Stimulated activated CD8-positive, alpha-beta memory T cell treated with anti-CD3 and anti-CD28 coated beads, Interleukin-15, amount 100 ng/mL, for 48 hours (primary cell): ENCODE measurements at regions not wholly inside any gene's neighbourhood (a gene's known extent, or its start where the extent isn't known, plus 50 kb on each side); places are given as distances from the start of the nearest gene placed in this dataset.
"Not testable (repeated sequence)": the region's sequence is repeated elsewhere in the genome, so short reads cannot be mapped to it uniquely, and the experiment has no call there.

Experiments used
- DNase-seq, 2 donors: peaks; one replicate each; pipeline ENCODE4 v3.0.0-alpha.2; 2020; ENCODE audit warnings: low read depth in 2 of 2

GRCh38 chr10:121329631-121330030 lies 268.6 kb downstream of the FGFR2 start:
- DNase-seq, result not testable (repeated sequence)

- DNase-seq, result no peak
These were observed 267.7 kb downstream of the FGFR2 start for GRCh38 chr10:121330563-121330962.

- DNase-seq, result no peak
These were observed 265.9 kb downstream of the FGFR2 start for GRCh38 chr10:121332353-121332752.

DNA sequence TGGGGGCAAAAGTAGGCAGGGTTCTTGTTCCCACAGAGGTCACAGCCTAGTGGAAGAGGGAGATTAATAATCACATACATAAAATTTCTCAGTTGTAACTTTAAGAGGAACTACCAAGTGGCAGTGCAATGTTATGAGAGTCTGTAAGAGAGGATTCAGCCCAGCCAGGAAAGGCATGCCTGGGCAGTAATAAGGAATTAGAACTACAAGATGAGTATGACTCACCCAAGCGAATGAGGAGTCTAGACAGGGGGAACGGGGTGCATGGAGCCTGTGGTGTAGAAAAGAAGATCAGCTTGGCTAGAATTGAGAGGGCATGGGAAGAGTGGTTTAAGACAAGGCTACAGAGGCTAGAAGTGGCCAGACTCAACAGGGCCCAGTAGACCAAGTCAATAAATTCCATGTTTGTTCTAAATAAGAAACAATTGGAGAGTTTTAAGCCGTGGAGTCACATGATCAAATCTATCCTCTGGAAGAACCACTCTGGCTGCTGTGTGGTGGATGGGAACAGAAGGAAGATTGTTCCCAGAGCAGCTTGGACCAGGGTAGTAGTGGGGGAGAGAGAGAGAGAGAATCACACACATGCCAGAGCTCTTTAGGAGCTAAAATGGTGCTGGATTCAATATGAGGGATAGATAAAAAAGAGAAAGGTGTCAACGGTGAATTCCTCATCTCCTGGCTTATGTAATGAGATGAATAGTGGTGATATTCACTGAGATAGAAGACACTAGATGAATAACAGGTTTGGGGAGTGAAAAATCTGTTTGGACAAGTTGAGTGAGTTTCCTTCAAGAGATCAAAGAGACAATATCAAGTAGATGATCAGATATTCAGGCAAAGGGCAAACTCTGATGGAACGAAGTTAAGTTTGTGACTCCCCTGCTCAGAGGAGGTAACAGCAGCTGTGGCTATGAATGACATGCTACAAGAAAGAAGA lies 265.1 kb downstream of the FGFR2 start:
- no peak for DNase-seq

GRCh38 chr10:121335386-121335925 lies 262.8 kb downstream of the FGFR2 start:
- DNase-seq, result no peak

DNA sequence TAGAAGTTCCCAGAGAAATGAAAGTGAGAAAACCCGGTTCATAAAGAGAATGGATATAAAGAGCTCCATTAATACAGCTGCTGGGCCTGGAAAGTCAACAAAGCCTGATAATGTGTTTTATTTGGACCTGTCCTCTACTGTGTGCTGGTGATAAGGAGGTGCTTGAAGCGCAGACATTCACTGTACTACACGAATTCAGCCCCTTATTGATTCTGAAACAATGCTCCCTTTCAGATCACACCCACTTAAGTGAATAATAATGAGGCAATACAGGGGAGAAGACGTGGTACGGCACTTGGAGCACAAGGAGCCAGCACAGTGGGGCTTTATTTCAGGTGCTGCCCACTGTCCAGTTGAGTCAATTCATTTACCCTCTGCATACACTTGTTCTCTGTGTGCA lies 260.8 kb downstream of the FGFR2 start:
- no peak for DNase-seq

DNA sequence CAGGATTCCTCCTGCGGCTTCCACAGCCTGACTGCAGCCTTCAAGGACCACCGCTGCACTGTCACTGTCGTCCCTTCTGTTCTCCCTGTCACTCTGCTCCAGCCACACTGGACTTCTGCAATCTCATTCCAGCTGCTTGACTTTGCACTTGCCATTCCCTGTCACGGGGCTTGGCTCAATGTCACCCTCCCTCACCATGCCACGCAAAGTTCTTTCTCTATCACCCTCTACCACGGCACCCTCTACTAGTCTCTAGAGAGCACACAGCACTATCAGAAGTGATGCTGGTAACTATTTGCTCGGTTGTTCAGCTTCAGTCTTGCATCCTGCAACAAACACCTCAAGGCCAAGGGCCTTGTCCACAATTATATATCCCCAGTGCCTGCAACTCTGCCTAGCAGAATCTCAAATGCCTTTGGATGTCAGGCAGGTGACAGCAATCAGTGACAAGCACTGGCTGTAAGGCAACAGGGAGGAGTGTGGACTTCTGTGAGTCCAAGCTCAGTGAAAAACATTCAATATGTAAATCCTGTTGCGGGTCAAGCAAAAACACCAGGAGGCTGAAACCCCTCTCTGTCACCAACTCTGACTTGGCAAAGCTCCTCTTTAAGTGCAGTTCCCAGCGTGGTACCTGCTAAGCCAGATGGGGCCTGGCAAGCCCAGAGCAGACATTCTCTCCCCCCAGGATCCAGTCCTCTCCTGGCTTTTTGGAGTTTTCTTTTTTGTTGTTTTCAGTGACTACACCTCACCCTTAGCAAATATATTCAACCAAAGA lies 259.9 kb downstream of the FGFR2 start:
- DNase-seq, result no peak

DNA sequence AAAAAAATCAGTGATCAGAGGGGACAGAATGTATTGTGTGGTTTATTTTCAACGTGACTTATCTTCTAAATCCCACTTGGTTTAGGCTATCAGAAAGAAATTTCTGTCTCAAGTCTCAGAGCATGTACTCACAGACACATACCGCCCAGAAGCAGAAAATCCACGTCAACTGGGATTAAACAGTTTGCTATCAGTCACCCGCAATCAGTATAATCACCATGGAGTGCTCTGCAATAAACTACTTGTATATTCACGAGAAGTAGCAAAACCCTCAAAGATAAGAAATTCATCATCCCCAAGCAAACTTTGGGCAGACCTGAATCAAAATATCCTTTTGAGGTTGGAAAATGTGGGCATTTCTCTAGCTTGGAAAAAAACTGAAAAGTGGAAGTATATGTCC lies 259.1 kb downstream of the FGFR2 start:
- no peak for DNase-seq

- DNase-seq, result no peak
These were observed 257.9 kb downstream of the FGFR2 start for GRCh38 chr10:121340271-121340831.

GRCh38 chr10:121351540-121351939 lies 246.7 kb downstream of the FGFR2 start:
- no peak for DNase-seq

DNA sequence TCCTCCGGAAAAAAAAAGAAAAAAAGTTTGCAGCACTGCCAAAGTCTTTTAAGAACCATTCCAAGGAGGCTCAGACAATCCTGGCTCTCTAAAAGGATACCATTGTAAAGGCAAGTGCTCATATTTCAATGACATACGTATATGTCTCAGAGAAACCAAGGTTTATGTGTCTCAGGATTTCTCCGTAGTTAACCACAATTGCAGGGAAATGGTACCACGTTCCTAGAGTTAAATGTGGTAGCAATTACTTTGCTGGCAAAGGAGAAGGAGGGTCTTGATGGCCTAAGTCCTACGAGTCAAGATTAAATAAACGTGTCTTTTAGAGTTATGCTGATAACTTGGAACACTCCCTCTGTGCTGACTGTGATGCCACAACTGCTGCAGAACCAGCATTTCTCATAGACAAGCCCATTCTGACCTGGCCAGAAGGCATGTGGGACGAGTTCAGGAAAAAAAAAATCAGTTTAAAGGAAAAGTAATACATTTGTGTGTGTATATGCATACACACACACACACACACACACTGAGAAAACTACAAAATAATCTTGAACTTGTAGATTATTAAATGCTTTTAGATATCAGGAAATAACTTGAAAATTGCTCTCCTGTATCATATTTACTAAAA lies 245.9 kb downstream of the FGFR2 start:
- DNase-seq, result no peak

GRCh38 chr10:121355161-121355560 lies 243.1 kb downstream of the FGFR2 start:
- DNase-seq, result no peak

- DNase-seq, result no peak
These were observed 242.1 kb downstream of the FGFR2 start for GRCh38 chr10:121356183-121356582.

DNA sequence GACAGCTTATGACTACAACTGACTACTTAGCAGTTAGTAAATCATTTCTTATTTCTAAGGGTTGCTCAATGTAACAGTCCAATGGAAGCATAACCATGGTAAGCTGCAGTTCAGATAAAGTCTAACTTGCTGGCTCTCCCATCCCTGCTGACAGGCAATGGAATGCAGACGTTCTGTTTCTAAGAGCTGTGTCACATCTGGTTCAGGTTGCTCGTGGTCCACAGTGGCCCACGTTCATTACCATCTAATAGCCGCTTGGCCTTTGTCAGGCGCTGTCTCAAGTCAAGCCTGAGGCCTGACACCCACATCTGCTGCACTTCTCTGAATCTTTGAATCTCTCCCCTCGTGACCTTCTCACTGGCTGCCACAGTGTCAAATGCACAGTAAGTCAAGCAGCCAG lies 240.8 kb downstream of the FGFR2 start:
- DNase-seq, result no peak

DNA sequence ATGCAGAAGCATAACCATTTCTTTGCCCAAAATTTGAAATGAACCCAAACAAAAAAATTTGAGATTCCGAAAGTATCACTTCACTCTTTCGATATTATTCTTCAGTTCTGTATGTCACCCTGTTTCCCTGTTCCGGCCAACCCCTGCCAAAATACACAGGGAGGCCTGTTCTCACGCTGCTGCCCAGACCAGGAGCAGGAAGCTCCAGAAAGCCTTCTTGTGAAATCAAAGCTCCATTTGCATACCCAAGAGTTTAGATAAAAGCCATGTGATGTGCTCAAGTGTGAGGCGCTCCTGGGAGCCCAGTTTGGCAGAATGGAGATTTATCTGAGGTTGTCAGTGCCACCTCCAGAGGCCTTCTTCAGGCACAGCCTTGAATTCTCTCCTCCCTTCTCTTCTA lies 236.2 kb downstream of the FGFR2 start:
- no peak for DNase-seq

DNA sequence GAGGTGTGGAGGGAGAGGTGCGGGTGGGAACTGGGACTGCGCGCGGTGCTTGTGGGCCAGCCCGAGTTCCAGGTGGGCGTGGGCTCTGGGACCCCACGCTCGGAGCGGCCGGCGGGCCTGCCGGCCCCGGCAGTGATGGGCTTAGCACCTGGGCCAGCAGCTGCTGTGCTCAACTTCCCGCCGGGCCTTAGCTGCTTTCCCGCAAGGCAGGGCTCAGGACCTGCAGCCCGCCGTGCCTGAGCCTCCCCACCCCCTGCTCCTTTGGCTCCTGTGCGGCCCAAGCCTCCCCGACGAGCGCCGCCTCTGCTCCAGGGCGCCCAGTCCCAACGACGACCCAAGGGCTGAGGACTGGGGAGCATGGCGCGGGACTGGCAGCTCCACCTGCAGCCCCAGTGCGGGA lies 232.7 kb downstream of the FGFR2 start:
- no peak for DNase-seq

GRCh38 chr10:121368347-121369025 lies 229.8 kb downstream of the FGFR2 start:
- no peak for DNase-seq

GRCh38 chr10:121369616-121370015 lies 228.6 kb downstream of the FGFR2 start:
- no peak for DNase-seq

DNA sequence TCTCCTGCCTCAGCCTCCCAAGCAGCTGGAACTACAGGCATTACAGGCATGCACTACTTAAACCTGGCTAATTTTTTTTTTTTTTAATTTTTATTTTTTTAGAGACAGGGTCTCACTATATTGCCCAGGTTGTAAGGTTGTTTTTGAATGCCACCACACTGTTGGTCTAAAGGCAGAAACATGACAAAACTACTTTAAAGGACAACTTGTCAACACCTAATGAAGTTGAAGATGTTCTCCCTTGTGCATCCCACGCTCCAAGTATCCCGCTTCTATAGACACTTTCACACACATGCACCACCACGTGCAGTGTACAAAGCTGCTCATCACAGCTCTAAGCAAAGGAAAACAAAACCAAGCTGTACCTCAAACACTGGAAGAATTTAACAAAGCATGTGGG lies 226.4 kb downstream of the FGFR2 start:
- no peak for DNase-seq

GRCh38 chr10:121373411-121373810 lies 224.8 kb downstream of the FGFR2 start:
- no peak for DNase-seq

DNA sequence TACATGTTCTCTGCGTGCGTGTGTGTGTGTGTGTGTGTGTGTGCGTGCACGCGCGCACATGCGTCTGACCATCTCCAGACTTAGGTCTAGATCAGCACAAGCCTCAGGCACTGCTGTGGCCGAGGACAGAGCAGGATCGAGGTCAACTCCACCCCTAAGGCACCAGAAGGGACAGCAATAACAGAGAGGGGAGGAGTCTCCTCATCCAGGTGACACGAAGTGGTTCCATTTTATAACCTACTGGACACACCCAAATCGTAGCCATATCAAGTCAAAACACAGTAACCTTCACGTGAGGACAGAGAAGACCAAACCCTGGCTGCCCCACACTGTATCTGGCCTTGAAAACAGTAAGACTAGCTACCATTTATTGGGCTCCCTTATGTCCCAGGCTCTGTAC lies 224.1 kb downstream of the FGFR2 start:
- no peak for DNase-seq
